GM19467 (cell line): ENCODE measurements at regions not wholly inside any gene's neighbourhood (a gene's known extent, or its start where the extent isn't known, plus 50 kb on each side); places are given as distances from the start of the nearest gene placed in this dataset.

Source experiments
- ATAC-seq: cut with Tn5 transposase; IDR thresholded peaks from one replicate; pipeline ENCODE4 v1.9.1; 2021; ENCODE audit warnings: mild to moderate bottlenecking, moderate library complexity; ENCODE audit not compliant: unreplicated experiment

GRCh38 chr9:28542928-28543327 is 969.6 kb upstream of the C9orf72 start:
- no peak for ATAC-seq

GRCh38 chr9:28547527-28547926 is 974.2 kb upstream of the C9orf72 start:
- no peak for ATAC-seq

GRCh38 chr9:28563291-28563934 is 990.1 kb upstream of the C9orf72 start:
- ATAC-seq = no peak

GRCh38 chr9:28583832-28584231 is 1010.6 kb upstream of the C9orf72 start:
- no peak for ATAC-seq

GRCh38 chr9:28584542-28584941 is 1011.3 kb upstream of the C9orf72 start:
- ATAC-seq = no peak

GRCh38 chr9:28587052-28587451 is 1013.8 kb upstream of the C9orf72 start:
- no peak for ATAC-seq

- no peak for ATAC-seq
These were observed 1025.1 kb upstream of the C9orf72 start for GRCh38 chr9:28598408-28598807.

- no peak for ATAC-seq
These were observed 1026.9 kb upstream of the C9orf72 start for GRCh38 chr9:28600226-28600625.

- no peak for ATAC-seq
These were observed 1034.6 kb upstream of the C9orf72 start for GRCh38 chr9:28607843-28608242.

- ATAC-seq = no peak
These were observed 1037.1 kb upstream of the C9orf72 start for GRCh38 chr9:28610339-28610738.

GRCh38 chr9:28616310-28616709 is 1043.0 kb upstream of the C9orf72 start:
- ATAC-seq = no peak

- no peak for ATAC-seq
These were observed 1046.7 kb upstream of the C9orf72 start for GRCh38 chr9:28620011-28620410.

GRCh38 chr9:28620661-28621060 is 1047.4 kb upstream of the C9orf72 start:
- no peak for ATAC-seq

- no peak for ATAC-seq
These were observed 1051.5 kb upstream of the C9orf72 start for GRCh38 chr9:28624771-28625170.

GRCh38 chr9:28628031-28628430 is 1054.8 kb upstream of the C9orf72 start:
- ATAC-seq = no peak

GRCh38 chr9:28648723-28649122 is 1075.4 kb upstream of the C9orf72 start:
- ATAC-seq = no peak

- ATAC-seq = no peak
These were observed 1077.0 kb upstream of the C9orf72 start for GRCh38 chr9:28650327-28650726.

GRCh38 chr9:28651050-28651722 is 1077.9 kb upstream of the C9orf72 start:
- ATAC-seq = no peak

- no peak for ATAC-seq
These were observed 1079.9 kb upstream of the C9orf72 start for GRCh38 chr9:28653216-28653615.

- ATAC-seq = no peak
These were observed 1083.4 kb upstream of the C9orf72 start for GRCh38 chr9:28656727-28657126.

- ATAC-seq = no peak
These were observed 1088.6 kb upstream of the C9orf72 start for GRCh38 chr9:28661853-28662252.

- ATAC-seq = no peak
These were observed 1089.4 kb upstream of the C9orf72 start for GRCh38 chr9:28662675-28663074.

GRCh38 chr9:28668158-28668557 is 1094.9 kb upstream of the C9orf72 start:
- ATAC-seq = peak; percentile 50
